HCT116 (cell line): ENCODE measurements at regions not wholly inside any gene's neighbourhood (a gene's known extent, or its start where the extent isn't known, plus 50 kb on each side); places are given as distances from the start of the nearest gene placed in this dataset.

Experiments
- ATF3 ChIP-seq: IDR thresholded peaks from 2 replicates; pipeline ENCODE4 v1.6.1; 2012
- FOSL1 ChIP-seq: IDR thresholded peaks from 2 replicates; pipeline ENCODE4 v1.6.1; 2012; ENCODE audit warnings: low read depth
- POLR2A ChIP-seq: IDR thresholded peaks from 2 replicates; pipeline ENCODE4 v1.7.0; 2011; ENCODE audit warnings: borderline replicate concordance; ENCODE audit not compliant: insufficient read depth, insufficient read length; ENCODE audit errors: extremely low read depth
- POLR2AphosphoS5 ChIP-seq: IDR thresholded peaks from 2 replicates; pipeline ENCODE4 v1.6.1; 2011; ENCODE audit warnings: mild to moderate bottlenecking, low read depth, low read length, moderate library complexity
- YY1 ChIP-seq: IDR thresholded peaks from 2 replicates; pipeline ENCODE4 v1.6.1; 2011; ENCODE audit warnings: low read length, low read depth, moderate library complexity, mild to moderate bottlenecking; ENCODE audit not compliant: insufficient replicate concordance; ENCODE audit errors: extremely low read depth
- TF ChIP-seq, protein P1 (sequence below), 3 experiments: fragments of 200-600 bp in 1 of 3; sonication (generic) in 1 of 3; IDR thresholded peaks in 2 of 3; conservative IDR thresholded peaks in 1 of 3; 2 replicates each; pipeline ENCODE4 v1.5.1; 2012 to 2017; ENCODE audit warnings: low read depth in 2 of 3, low read length in 2 of 3, antibody characterized with exemption in 1 of 3, borderline replicate concordance in 1 of 3, control low read depth in 1 of 3, mild to moderate bottlenecking in 1 of 3, mixed read lengths in 1 of 3, mixed run types in 1 of 3, moderate library complexity in 1 of 3; ENCODE audit not compliant: insufficient read depth in 1 of 3

GRCh38 chr13:80939581-80939980 is 598.7 kb upstream of the SPRY2 start:
- no peak for TF ChIP-seq ATF3
- TF ChIP-seq, protein P1, sequence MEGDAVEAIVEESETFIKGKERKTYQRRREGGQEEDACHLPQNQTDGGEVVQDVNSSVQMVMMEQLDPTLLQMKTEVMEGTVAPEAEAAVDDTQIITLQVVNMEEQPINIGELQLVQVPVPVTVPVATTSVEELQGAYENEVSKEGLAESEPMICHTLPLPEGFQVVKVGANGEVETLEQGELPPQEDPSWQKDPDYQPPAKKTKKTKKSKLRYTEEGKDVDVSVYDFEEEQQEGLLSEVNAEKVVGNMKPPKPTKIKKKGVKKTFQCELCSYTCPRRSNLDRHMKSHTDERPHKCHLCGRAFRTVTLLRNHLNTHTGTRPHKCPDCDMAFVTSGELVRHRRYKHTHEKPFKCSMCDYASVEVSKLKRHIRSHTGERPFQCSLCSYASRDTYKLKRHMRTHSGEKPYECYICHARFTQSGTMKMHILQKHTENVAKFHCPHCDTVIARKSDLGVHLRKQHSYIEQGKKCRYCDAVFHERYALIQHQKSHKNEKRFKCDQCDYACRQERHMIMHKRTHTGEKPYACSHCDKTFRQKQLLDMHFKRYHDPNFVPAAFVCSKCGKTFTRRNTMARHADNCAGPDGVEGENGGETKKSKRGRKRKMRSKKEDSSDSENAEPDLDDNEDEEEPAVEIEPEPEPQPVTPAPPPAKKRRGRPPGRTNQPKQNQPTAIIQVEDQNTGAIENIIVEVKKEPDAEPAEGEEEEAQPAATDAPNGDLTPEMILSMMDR (IDR thresholded peaks at IDR 0.05 in 2 of 3, conservative IDR thresholded peaks at IDR 0.05 in 1 of 3; ENCODE audit: borderline replicate concordance in 1 of 3, insufficient read depth in 1 of 3, low read depth in 2 of 3, low read length in 2 of 3) = 0 out of 6 replicates have a peak, but pooled peaks of 1 of the 3 experiments have one; percentile 6
- no peak for TF ChIP-seq POLR2A
- TF ChIP-seq POLR2AphosphoS5 = no peak
- no peak for TF ChIP-seq FOSL1
- TF ChIP-seq YY1 = no peak
